HG02885 (cell line): ENCODE measurements at regions not wholly inside any gene's neighbourhood (a gene's known extent, or its start where the extent isn't known, plus 50 kb on each side); places are given as distances from the start of the nearest gene placed in this dataset.
"Not testable (repeated sequence)": the region's sequence is repeated elsewhere in the genome, so short reads cannot be mapped to it uniquely, and the experiment has no call there.

Source experiments
- ATAC-seq: cut with Tn5 transposase; IDR thresholded peaks from one replicate; pipeline ENCODE4 v1.9.1; 2021; ENCODE audit warnings: mild to moderate bottlenecking; ENCODE audit not compliant: unreplicated experiment, poor library complexity

- no peak for ATAC-seq
Measured at GRCh38 chr13:54004026-54004699, 975.5 kb downstream of the OLFM4 start.

GRCh38 chr13:54016542-54016941 is 987.9 kb downstream of the OLFM4 start:
- no peak for ATAC-seq

DNA sequence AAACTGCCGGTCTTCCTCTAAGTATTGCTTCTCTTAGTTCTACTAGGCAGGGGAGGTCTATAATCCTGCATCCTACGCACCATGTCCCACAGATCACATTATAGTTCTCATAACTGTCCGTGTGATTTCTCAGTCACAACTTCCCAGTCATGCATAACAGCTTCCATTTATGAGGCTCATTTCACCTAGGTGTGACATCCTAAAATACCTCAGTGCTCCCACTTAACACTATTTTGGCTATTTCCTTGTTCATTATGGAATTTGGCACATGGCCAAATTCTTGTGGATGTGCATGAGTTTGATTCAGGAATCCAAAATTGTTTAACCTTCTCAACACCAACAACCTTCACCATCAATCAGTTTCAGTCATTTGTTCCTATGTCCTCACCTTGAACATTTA is 989.9 kb downstream of the OLFM4 start:
- ATAC-seq: no peak

DNA sequence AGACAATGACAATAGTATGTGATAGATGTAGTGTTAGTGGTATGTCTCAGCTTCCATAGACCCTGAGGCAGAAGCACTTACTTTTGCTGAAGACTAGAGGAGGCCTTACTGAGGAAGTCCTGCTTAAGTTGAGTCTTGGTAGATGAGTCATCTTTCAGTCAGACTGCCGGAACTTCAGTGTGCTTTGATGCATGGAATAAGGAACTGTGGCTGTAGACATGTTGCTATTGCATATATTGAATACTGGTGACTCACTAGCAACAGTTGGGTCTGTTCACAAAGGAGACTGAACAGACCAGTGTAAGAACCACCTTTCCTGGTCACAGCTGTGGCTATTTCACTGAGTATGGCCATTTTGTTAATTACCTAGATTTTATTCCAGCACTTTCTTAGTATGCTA is 1000.6 kb downstream of the OLFM4 start:
- peak; percentile 100 for ATAC-seq

GRCh38 chr13:54029720-54030119 is 1001.1 kb downstream of the OLFM4 start:
- peak; percentile 13 for ATAC-seq

DNA sequence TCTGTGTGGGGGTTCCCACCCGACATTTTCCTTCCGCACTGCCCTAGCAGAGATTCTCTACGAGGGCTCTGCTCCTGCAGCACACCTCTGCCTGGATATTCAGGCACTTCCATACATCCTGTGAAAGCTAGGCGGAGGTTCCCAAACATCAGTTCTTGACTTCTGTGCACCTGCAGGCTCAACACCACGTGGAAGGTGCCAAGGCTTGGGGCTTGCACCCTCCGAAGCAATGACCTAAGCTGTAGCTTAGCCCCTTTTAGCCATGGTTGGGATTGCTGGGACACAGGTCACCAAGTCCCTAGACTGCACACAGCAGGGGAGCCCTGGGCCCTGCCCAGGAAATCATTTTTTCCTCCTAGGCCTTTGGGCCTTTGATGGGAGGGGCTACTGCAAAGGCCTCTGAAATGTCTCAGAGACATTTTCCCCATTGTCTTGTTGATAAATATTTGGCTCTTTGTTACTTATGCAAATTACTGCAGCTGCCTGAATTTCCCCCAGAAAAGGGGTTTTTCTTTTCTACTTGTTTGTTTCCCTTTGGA is 1004.8 kb downstream of the OLFM4 start:
- ATAC-seq: no peak

- ATAC-seq: no peak
Measured at GRCh38 chr13:54034047-54034446, 1005.4 kb downstream of the OLFM4 start.

GRCh38 chr13:54057416-54057815 is 1028.8 kb downstream of the OLFM4 start:
- ATAC-seq: not testable (repeated sequence)

GRCh38 chr13:54069958-54070357 is 1041.3 kb downstream of the OLFM4 start:
- ATAC-seq: not testable (repeated sequence)

- no peak for ATAC-seq
Measured at GRCh38 chr13:54077569-54077968, 1049.0 kb downstream of the OLFM4 start.

- no peak for ATAC-seq
Measured at GRCh38 chr13:54078271-54078870, 1049.8 kb downstream of the OLFM4 start.

DNA sequence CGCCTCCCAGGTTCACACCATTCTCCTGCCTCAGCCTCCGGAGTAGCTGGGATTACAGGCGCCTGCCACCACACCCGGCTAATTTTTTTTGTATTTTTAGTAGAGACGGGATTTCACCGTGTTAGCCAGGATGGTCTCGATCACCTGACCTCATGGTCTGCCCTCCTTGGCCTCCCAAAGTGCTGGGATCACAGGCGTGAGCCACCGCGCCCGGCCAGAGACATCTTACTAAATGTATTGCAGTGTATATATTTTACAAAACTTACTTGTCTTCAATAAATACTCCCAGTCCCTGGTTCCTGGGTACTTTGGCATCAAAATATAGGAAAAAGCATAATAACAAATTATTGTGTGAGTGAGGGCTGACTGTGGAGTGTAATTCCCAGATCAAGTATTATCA is 1053.7 kb downstream of the OLFM4 start:
- ATAC-seq: not testable (repeated sequence)

DNA sequence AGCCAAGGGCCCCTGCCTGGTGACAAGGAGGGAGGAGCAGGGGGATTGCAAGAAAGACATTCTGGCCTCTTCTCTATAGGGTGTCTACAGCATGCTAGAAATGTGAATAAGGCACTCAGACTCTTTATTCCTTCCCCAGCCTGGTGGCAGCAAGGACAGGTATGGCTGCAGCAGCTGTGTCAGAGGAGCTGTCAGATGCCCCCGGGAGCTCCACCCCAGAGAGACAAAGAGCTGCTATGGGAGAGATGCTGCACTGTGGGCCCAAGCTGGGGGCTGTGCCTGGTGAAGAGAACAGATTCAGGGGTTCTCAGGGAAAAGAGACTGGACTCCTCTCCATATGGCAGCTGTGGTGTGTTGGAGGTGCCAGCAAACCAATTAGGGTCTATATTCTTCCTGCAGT is 1063.3 kb downstream of the OLFM4 start:
- no peak for ATAC-seq

GRCh38 chr13:54092686-54093085 is 1064.1 kb downstream of the OLFM4 start:
- no peak for ATAC-seq

DNA sequence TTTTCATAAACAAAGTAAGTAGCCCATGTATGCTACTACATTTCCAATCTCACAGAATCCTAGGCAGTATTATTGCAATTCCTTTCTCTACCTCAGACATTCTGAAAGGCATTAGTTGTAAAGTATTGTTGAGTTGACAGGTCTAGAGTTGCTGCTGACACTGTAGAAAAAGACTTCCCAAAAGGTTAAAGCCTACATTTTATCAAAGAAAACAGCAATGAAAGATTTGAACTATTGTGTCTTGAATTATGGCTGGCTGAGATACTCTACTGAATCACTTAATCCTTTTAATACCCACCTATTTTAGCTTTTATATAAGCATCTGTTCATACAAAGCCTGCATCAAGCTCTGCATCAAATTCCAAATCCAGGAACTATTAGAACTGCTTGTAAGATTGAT is 1082.0 kb downstream of the OLFM4 start:
- no peak for ATAC-seq

DNA sequence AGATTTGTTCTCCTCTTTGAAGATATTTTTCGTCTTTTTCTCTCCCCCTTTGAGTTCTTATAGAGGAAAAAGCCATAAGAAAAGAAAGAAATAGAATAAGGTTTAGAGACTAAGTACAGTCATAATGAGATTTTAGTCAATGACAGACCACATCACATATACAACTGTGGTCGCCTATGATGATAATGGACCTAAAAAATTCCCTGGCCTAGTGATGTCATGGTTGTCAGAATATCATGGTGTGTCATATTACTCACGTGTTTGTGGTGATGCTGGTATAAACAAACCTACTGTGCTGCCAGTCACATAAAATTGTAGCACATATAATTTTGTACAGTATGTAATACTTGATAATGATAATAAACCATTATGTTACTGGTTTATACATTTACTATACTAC is 1096.1 kb downstream of the OLFM4 start:
- no peak for ATAC-seq

GRCh38 chr13:54130931-54131330 is 1102.3 kb downstream of the OLFM4 start:
- ATAC-seq: not testable (repeated sequence)

- not testable (repeated sequence) for ATAC-seq
Measured at GRCh38 chr13:54131433-54131832, 1102.8 kb downstream of the OLFM4 start.

- not testable (repeated sequence) for ATAC-seq
Measured at GRCh38 chr13:54132127-54132526, 1103.5 kb downstream of the OLFM4 start.

- ATAC-seq: not testable (repeated sequence)
Measured at GRCh38 chr13:54132720-54133119, 1104.1 kb downstream of the OLFM4 start.

DNA sequence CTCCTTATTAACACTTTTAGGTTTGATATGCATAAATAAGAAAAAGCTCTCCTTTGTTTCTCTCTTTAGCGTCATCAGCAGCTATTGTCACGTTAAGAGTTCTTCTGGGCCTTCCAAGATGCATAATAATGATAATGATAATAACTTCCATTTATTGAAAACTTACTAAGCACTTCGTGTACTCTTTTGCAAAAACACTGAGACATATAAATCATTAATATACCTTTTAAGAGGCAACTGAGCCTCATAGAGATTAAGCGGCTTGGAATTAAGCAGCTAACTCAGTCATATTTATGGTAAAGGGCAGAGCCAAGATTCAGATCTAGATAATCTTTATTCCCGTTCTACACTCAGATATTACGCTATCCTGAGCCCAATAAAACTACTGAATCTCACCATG is 1105.1 kb downstream of the OLFM4 start:
- ATAC-seq: no peak

- ATAC-seq: no peak
Measured at GRCh38 chr13:54144828-54145227, 1116.2 kb downstream of the OLFM4 start.
